ENCODE measurements at regions not wholly inside any gene's neighbourhood (a gene's known extent, or its start where the extent isn't known, plus 50 kb on each side); places are given as distances from the start of the nearest gene placed in this dataset.
"Not testable (repeated sequence)": the region's sequence is repeated elsewhere in the genome, so short reads cannot be mapped to it uniquely, and the experiment has no call there.

GRCh38 chr10:128576943-128577670, 450.9 kb upstream of the MKI67 start:
- DNase-seq (ENCODE audit: low read depth in 2 of 2) = no peak

GRCh38 chr10:128577958-128578750, 451.9 kb upstream of the MKI67 start:
- no peak for DNase-seq (ENCODE audit: low read depth in 2 of 2)

GRCh38 chr10:128578766-128579165, 452.5 kb upstream of the MKI67 start:
- no peak for DNase-seq (ENCODE audit: low read depth in 2 of 2)

- no peak for DNase-seq (ENCODE audit: low read depth in 2 of 2)
These were observed 453.1 kb upstream of the MKI67 start for GRCh38 chr10:128579280-128579865.

- no peak for DNase-seq (ENCODE audit: low read depth in 2 of 2)
These were observed 453.7 kb upstream of the MKI67 start for GRCh38 chr10:128579901-128580300.

- not testable (repeated sequence) for DNase-seq (ENCODE audit: low read depth in 2 of 2)
These were observed 456.9 kb upstream of the MKI67 start for GRCh38 chr10:128583125-128583524.

- DNase-seq (ENCODE audit: low read depth in 2 of 2) = not testable (repeated sequence)
These were observed 460.4 kb upstream of the MKI67 start for GRCh38 chr10:128586599-128586998.

- DNase-seq (ENCODE audit: low read depth in 2 of 2) = no peak
These were observed 461.5 kb upstream of the MKI67 start for GRCh38 chr10:128587689-128588088.

- DNase-seq (ENCODE audit: low read depth in 2 of 2) = no peak
These were observed 462.2 kb upstream of the MKI67 start for GRCh38 chr10:128588402-128588801.

GRCh38 chr10:128594688-128595087, 468.5 kb upstream of the MKI67 start:
- no peak for DNase-seq (ENCODE audit: low read depth in 2 of 2)

- no peak for DNase-seq (ENCODE audit: low read depth in 2 of 2)
These were observed 470.7 kb upstream of the MKI67 start for GRCh38 chr10:128596906-128597305.

GRCh38 chr10:128599030-128599429, 472.8 kb upstream of the MKI67 start:
- no peak for DNase-seq (ENCODE audit: low read depth in 2 of 2)

- no peak for DNase-seq (ENCODE audit: low read depth in 2 of 2)
These were observed 473.3 kb upstream of the MKI67 start for GRCh38 chr10:128599538-128599937.

- DNase-seq (ENCODE audit: low read depth in 2 of 2) = no peak
These were observed 476.0 kb upstream of the MKI67 start for GRCh38 chr10:128602183-128602582.

- DNase-seq (ENCODE audit: low read depth in 2 of 2) = no peak
These were observed 477.8 kb upstream of the MKI67 start for GRCh38 chr10:128604025-128604424.

- no peak for DNase-seq (ENCODE audit: low read depth in 2 of 2)
These were observed 479.0 kb upstream of the MKI67 start for GRCh38 chr10:128605180-128605579.

GRCh38 chr10:128606055-128606454, 479.8 kb upstream of the MKI67 start:
- DNase-seq (ENCODE audit: low read depth in 2 of 2) = no peak

- DNase-seq (ENCODE audit: low read depth in 2 of 2) = no peak
These were observed 482.6 kb upstream of the MKI67 start for GRCh38 chr10:128608791-128609190.

- DNase-seq (ENCODE audit: low read depth in 2 of 2) = no peak
These were observed 483.2 kb upstream of the MKI67 start for GRCh38 chr10:128609460-128609859.

- no peak for DNase-seq (ENCODE audit: low read depth in 2 of 2)
These were observed 483.9 kb upstream of the MKI67 start for GRCh38 chr10:128610113-128610512.

- no peak for DNase-seq (ENCODE audit: low read depth in 2 of 2)
These were observed 486.0 kb upstream of the MKI67 start for GRCh38 chr10:128612195-128612594.

GRCh38 chr10:128612631-128613030, 486.4 kb upstream of the MKI67 start:
- DNase-seq (ENCODE audit: low read depth in 2 of 2) = no peak
